Epithelial cell of esophagus (primary cell): ENCODE measurements at regions not wholly inside any gene's neighbourhood (a gene's known extent, or its start where the extent isn't known, plus 50 kb on each side); places are given as distances from the start of the nearest gene placed in this dataset.

Source experiments
- DNase-seq: peaks from one replicate; pipeline ENCODE4 v3.0.0; 2010; ENCODE audit warnings: low read depth
- H3K4me3 ChIP-seq: 2 replicates; pipeline ENCODE4 v1.5.1; 2011; ENCODE audit warnings: mild to moderate bottlenecking, low read length, control low read depth
- TF ChIP-seq, protein P1 (sequence below): IDR thresholded peaks from 2 replicates; pipeline ENCODE4 v1.5.1; 2011; ENCODE audit warnings: low read depth, mild to moderate bottlenecking, low read length, control low read depth, inconsistent platforms; ENCODE audit not compliant: insufficient read depth; ENCODE audit errors: missing control alignments

DNA sequence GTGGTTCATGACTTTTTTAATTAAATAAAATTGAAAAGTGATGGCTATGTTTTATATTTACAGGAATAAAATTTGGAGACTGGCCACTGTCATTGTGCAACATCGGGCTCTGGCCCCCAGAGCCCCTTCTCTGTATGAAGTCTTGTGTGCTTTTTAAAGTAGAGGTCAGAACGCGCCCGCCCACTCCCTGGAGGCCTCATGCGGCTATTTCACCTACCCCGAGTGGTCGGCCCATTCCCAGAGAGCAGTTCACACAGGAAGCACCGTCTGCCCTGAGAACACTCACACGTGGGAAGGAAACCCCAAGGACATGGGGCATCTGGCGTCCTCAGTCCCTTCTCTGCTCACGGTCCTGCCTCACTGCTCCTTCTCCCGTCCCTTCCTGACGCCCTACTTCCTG, 296.9 kb upstream of the SALL3 start:
- TF ChIP-seq, protein P1, sequence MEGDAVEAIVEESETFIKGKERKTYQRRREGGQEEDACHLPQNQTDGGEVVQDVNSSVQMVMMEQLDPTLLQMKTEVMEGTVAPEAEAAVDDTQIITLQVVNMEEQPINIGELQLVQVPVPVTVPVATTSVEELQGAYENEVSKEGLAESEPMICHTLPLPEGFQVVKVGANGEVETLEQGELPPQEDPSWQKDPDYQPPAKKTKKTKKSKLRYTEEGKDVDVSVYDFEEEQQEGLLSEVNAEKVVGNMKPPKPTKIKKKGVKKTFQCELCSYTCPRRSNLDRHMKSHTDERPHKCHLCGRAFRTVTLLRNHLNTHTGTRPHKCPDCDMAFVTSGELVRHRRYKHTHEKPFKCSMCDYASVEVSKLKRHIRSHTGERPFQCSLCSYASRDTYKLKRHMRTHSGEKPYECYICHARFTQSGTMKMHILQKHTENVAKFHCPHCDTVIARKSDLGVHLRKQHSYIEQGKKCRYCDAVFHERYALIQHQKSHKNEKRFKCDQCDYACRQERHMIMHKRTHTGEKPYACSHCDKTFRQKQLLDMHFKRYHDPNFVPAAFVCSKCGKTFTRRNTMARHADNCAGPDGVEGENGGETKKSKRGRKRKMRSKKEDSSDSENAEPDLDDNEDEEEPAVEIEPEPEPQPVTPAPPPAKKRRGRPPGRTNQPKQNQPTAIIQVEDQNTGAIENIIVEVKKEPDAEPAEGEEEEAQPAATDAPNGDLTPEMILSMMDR = no peak
- H3K4me3 ChIP-seq = no peak overlapping the region
- no peak for DNase-seq

DNA sequence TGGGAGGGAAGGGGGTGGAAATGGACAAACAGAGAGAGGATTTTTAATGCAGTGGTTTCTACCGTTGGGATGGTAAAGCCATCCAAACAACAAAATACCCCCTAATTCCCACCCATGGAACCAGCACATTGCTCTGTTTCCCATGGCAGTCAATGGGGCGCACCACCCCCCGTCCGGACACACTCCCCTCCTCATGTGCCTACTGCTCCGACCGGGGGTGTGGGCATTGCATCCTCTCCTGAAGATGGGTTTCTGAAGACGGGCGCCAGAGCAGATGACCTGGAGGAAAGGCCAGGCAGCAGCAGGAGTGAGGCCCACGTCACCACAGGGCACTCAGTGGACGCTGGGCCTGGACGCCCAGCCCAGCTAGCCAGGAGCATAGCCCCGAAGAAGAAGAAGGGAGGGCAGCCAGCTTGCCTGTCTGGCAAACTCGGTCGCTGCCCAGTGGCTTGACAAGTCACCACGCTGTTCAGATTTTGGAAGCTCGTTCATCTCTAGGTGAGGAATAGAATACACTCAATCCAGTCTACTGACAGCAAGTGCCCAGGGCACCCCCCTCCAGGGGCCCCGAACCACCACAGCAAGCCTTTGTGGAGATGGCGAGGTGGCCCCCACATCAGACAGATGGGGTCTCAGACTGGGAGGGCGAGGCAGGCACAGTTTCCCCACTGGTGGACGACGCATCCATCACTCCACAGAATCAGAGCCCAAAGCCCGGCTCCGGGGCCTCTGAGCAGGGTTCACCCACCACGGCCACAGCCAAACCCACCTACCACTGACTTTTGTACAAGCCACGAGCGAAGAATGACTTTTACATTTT, 296.2 kb upstream of the SALL3 start:
- no peak for DNase-seq
- TF ChIP-seq, protein P1 = no peak
- no peak overlapping the region for H3K4me3 ChIP-seq

DNA sequence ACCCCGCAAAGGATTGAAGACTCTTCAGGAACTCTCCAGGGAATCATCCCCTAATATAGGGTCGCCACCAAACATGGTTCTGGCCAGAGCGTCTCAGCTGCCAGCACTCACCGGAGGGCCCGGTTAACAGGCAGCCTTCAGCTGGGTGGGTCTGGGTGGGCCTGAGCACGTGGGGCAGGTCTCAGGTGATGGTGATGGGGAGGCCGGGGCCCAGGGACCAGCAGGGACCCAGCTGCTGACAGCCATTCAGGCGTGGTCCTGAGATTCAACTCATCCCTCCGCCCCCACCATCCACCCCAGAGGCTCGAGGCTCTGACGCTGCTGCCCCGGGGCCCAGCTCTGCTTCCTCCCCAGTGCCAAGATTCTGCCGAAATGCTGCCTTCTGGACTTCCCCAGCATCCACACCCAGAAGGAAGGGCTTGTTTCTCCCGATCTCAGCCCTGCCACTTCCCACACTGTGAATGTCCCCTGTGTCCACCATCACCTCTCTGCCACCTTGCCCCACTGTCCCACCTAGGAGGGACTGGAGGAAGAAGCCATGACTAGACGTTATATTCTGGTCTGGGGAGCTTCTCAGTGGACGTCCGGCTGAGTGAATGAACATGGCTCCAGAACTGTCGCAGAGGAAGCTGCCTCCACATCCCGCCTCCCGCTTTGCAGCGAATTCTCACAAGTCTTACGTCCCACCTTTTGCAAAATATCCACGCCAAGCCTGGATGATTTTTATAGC, 294.2 kb upstream of the SALL3 start:
- TF ChIP-seq, protein P1 = no peak
- DNase-seq = no peak
- H3K4me3 ChIP-seq = no peak overlapping the region

DNA sequence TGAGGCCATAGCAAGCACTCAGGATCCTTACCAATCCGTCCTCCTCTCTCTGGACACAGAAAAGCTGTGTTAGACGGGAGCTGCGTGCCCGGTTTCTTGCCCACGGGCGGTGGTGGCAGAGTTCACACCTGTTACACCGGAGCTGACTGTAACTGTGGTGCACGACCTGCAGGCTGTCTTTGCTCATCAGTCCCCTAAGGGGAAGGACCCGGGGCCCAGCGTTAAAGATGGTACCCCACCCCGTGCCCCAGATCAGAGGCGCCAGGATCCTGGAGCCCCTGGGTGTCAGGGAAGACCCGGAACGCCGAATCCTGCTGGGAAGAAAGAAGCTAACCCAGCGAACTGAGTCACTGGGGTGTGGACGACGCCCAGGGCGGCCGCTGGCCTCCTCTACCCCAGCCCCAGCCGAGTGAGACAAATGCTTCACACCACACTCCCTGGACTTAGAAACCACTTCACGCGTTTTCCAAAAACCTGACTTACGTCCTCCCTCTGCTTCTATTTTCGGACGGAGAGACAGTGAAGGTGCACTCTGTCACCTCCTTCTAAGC, 293.6 kb upstream of the SALL3 start:
- TF ChIP-seq, protein P1 = no peak
- no peak for DNase-seq
- no peak overlapping the region for H3K4me3 ChIP-seq

DNA sequence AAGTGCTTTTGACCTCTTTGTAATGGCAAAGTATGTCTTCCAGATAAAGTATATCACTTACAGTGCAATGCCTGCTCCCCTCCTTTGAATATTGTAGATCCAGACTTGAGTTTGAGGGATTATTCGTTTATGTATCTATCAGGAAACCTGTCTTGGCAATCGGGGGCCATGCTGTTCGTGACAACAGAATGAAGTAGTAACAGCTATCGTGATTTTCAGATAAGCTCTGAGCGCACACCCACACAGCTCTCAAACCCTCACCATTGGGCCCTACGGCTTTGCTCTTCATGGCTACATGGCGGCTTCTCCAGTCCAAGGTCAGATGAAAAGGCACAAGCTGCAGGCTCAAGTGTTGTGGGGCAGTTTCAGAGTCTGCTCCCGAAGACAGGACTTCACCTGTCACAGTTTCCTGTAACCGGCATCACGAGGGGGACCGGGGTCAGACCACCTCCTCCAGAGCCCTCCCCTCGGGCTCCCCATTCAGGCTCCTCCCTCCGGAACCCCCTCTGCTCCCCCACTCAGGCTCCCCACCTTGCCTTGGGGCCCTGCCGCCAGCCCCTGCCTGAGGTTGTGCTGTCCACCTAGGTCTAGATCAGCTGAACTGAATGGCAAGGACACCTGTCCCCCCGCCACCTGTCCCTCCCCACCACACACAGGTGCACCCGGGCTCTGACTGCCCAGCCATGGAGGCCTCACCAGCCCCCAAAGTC, 292.5 kb upstream of the SALL3 start:
- H3K4me3 ChIP-seq = no peak overlapping the region
- TF ChIP-seq, protein P1 = no peak
- DNase-seq = no peak

DNA sequence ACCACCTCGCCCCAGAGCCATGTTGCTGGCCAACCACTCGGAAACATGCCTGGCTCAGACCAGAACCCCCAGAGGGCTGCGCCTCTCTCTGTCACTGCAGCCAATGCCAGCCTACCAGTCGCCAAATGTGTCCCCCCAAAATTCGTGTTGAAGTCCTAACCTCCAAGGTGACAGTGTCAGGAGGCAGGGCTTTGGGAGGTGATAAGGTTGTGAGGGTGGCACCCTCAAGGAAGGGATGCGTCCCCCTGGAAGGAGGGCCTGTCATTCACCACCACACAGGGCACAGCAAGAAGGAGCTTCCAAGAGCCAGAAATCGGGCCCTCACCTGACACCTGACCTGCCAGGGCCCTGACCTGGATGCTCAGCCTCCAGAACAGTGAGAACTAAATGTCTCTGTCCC, 291.9 kb upstream of the SALL3 start:
- TF ChIP-seq, protein P1 = no peak
- DNase-seq = no peak
- H3K4me3 ChIP-seq = no peak overlapping the region
